Glomerular endothelial cell (primary cell): ENCODE measurements at regions not wholly inside any gene's neighbourhood (a gene's known extent, or its start where the extent isn't known, plus 50 kb on each side); places are given as distances from the start of the nearest gene placed in this dataset.

Source experiments
- DNase-seq: peaks from one replicate; pipeline ENCODE4 v3.0.0-alpha.2; 2011; ENCODE audit warnings: low read depth, low spot score; ENCODE audit errors: extremely low read depth

DNA sequence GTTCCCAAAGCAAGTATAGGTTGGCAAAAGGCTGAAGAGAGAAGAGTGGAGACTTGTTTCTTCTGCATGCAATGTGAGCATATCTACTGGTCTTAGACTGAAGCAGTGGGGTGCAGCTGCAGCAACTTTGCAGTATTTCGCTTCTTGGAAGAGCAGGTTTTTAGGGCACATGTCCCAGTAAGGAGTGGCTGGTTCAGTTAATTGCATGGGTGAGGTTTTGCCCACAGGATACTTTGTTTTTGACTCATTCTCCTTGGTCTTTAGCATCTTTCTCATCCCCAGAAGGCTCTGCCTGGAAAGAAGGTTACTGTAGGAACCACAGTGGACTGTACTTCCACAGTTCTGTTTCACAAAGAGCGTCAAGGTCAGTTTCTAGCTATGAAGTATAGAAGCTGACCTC, 68.0 kb upstream of the NR3C2 start:
- no peak for DNase-seq

DNA sequence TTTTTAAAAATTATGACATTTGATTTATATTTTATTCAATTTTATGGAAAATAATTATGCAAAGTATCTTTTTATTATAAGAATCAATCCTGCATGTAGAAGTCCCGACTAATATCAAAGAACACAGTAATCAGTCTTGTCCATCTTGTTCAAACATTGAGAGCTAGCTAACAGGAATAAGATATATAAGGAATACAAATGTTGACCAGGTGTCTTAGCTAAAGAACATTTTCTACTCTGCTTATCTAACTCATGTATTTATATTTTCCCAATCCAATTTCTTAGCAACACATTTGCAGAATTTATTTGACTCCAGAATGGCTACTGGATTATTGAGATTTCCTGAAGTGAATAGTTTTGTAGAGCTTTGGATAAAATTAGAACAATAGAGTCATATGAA, 61.5 kb upstream of the NR3C2 start:
- DNase-seq = no peak

DNA sequence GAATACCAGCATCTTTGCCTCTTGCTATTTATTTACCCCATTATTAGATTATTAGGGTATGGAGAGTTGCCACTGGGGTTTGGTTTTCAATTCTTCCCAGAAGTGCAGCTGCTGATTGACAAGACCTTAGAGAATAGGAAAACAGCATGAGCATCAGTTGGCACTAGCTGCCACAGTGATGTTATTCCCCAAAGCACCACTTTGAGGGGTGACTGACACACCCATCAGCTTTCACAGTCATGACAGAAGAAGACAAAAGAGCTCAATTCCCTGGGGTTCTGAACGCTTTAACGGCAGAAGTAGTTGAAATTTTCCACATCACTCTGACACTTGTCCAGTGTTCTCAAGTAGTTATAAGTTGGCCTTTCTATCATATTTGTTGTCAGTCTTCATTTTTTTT, 55.0 kb upstream of the NR3C2 start:
- no peak for DNase-seq

DNA sequence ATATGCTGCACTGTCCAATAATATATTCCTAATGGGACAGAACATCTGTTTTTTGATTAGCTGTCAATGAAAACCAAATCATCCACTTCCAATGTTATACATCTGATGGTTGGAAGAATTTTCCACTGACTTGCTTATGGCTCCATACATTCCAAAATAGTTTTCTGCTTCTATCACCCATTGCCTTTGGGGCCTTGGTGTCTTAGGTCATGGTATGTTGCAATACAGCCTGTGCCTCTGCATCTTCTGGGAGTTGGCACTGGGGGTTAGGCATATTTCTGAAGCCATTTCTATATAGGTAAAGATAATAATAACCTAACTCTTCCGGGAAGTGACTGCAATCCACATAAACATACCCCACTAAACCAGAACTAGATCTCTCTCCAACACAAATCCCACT, 53.2 kb upstream of the NR3C2 start:
- DNase-seq = no peak
